GM19468 (cell line): ENCODE measurements at regions not wholly inside any gene's neighbourhood (a gene's known extent, or its start where the extent isn't known, plus 50 kb on each side); places are given as distances from the start of the nearest gene placed in this dataset.

Experiments
- ATAC-seq: cut with Tn5 transposase; IDR thresholded peaks from one replicate; pipeline ENCODE4 v1.9.1; 2021; ENCODE audit warnings: mild to moderate bottlenecking, moderate library complexity, moderate number of reproducible peaks; ENCODE audit not compliant: unreplicated experiment; ENCODE audit errors: extremely low read depth

DNA sequence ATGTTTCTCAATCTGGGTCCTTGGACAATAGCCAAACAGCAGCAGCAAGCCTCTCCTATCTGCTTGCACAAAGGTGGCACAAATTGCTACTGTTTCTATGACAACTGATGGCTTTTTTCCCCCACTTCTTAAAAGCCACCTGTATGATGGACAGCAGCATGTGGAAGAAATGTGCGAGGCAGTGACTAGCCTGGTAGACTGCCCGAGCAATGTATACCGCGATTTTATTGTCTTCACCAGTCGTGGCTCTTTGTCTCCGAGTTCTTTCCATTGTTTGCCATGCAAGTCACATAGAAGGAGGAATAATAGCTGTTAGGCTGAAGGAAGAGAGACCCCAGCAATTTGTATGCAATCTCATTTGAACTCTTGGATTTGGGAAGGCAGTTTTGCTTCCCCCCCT lies 79.4 kb downstream of the S1PR1 start:
- ATAC-seq, result no peak

DNA sequence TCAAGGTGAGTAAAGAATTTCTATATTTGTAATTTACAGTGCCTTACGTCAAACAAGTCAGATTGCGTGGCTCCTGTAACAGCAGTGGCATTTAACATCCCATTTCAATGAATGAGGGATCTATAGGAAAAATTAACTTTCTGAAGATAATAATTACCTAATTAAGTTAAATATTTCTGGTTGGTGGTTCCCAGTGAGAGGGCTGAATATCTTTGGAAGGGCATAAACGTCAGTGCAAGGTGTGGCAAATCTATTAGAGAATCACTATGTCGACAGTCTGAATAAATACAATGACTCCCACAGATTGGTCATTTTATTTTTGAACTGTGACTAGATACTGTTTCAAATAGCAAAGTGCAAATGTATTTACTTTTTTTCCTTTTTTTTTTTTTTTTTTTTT lies 80.0 kb downstream of the S1PR1 start:
- no peak for ATAC-seq

DNA sequence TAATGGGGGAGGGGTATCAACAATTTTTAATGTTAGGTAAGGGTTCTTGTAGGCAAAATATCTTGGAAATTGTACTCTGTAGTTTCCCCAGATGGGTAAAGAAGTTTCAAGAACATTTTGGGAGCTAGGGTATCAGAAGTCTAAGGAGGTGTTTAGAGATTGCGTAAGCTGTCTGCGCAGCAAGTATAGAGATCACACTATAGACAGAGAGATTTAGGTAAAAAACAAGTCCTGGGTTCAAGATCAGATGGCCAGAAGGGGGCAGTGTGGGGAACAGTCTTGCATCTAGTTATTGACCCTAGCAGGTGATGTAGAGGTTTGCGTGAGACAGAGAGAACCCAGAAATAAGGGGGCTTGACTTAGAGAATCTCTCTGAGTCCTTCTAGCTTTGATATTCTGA lies 80.8 kb downstream of the S1PR1 start:
- no peak for ATAC-seq

DNA sequence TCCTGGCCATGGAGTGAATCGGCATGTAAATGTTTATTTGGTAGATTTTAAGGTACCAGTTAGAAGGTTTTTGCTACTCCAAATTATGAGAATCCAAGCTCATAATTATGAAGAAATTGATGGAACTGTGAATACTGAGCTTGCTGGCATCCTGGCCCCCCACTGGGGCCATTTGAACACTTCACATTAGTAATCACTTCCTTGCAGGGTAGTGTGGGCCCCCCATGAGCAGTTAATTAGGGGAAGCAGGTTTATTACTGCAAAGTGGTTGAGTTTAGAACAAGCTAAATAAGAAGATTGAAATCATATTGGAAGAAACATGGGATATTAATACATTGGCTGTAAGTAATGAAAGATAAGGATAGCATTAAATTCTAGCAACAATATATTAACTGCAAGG lies 86.7 kb downstream of the S1PR1 start:
- ATAC-seq, result no peak

DNA sequence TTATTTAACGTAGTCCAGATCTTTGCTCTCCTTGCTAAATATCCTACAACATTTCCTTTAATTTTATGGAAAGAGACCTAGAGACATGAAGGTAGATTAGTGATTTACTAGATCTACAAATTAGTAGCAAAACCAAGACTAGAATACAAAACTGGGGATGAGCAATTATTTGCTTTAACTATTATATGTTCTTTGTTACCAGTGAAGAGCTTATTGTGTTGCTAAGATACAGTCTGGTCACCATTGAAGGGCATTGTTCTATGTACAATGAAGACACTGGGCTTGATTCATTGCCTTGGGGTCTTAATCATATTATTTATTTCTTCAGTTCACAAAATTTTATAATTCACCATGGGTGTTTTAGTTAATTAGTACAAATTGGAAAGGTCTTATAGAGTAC lies 88.3 kb downstream of the S1PR1 start:
- no peak for ATAC-seq

DNA sequence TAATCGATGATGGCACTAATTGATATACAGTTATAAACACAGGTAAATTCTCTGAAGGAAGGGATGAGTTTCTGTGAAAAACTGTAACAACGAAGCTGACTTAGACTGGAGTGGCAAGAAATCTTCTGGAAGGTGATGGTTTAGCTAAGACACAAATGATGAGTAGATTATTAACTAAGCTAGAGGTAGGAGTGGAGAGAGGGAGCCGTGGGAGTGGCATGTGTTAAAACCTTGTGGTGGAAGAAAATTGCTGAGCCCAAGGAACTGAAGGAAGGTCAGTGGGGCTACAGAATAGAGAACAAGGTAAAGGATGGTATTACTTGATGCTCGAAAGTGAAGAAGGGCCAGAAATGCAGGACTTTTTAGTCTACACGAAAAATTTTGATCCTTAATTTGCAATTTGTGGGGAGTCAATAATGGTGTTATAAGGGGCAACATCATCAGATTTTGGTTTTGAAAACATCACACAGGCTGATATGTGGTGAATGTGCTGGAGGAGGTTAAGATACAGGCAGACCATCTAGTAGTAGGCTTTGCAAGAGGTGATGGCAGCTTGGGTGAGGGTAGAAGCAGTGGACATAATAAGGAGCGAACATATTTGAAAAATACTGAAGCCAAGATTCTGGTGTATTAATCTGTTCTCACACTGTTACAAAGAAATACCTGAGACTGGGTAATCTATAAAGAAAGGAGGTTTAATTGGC lies 93.8 kb downstream of the S1PR1 start:
- no peak for ATAC-seq

DNA sequence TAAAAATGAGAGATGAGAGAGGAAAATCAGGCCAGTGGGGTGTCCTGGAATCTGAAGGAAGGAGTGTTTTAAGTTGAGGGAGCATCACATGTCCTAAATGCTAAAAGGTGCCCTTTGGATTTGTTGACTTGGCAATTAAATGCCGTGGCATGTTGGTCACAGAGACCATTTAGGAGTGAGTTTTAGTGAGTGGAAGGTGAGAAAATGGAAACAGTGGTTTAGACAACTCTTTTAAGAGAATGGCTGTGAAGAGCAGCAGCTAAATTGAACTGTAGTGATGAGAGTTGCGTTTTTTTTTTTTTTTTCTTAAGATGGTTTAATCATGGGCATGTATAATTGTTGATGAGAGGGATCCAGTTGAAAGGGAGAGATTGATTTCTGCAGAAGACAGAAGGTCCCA lies 95.0 kb downstream of the S1PR1 start:
- no peak for ATAC-seq

DNA sequence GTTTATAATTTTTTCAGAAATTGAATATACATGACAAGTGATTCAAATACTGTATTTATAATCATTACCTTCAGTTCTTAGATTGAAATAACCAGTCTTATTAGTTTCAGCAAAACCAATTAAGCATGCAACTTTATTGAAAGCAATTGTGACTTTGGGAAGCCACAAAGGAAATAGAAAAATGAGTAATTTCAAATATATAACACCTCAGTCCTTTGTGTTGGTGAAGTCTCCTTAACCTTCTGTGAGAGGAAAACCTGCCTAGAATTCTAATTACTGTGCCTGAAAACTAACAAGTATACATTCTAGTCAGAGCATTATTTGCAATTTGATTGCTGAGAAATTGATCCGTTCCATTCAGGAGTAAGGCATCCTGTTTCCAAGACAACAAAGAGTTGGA lies 95.8 kb downstream of the S1PR1 start:
- ATAC-seq, result no peak

DNA sequence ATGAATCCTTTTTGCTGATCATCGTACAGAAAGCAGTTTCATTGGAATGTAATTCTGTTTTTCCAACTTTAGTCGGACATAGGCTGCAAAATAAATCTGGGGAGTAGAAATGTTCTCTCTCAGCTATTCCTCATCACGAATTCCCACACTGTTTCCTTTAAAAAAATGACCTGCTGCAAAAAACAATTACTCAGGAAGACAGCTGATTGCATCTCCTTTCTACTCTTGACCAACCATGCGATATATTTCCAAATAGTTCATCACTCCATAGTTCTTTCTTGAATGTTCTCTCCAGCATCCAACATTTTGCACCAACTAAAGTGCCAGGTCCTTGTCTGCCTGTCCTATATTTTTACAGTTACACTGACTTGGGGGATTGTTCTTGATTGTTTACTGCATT lies 96.4 kb downstream of the S1PR1 start:
- no peak for ATAC-seq

DNA sequence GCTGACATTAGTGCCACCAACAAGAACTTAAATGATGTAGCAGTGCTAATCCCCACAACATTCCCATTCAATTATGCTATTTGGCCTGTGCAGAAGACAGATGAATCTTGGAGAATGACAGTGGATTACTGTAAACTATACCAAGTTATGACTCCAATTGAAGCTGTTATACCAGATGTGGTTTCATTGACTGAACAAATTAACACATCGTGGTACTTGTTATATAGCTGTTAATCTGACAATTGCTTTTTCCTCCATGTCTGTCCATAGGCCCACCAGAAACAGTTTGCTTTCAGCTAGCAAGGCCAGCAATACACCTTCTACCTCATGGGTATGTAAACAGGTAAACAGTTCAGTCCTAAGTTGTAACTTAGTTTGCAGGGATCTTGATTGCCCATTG lies 101.1 kb downstream of the S1PR1 start:
- no peak for ATAC-seq

DNA sequence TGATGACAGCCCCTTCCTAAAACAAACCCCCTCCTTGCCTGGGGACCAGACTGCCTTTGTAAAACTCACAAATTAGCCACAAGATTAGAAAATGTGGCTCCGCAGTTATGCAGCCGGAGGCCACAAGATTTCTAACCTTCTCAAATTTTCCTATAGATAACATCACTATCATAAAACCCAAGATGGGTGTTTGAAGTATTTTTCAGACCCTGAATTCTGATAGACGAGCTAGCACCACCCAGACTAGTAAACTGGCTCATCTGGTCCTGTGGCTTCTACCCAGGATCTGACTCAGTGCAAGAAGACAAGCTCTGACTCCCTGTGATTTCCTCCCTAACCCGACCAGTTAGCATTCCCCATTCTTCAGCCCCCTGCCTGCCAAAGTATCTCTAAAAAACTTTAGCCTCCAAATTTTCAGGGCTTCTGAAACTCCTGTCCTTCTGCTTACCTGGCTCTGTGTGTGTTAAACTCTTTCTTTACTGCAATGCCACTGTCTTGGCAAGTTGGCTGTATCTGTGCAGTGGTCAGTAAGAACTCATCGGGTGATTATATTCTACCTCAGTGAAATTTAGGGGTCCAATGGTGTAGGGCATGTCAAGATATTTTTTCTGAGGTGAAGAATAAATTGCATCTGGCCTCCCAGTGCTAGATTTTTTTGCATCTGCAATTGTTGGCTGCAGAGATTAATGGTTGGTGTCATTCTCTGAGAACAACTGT lies 102.1 kb downstream of the S1PR1 start:
- no peak for ATAC-seq

DNA sequence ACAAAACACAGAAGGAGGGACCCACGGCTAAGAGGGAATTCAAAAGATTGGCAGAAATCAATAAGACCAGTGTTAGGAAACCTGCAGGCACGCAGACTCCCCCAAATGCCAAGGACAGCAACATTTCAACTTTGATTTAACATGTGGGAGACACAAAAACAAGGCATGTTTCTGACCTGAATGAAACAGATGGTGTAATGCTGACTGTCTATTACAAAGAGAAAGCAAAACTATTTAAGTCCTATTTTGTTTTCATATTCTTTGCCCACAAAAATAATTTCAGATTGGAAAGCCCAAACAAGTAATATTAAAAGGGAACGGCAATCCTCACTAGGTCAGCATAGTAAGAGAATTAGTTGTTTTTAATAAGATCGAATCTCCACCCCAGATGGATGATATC lies 107.9 kb downstream of the S1PR1 start:
- ATAC-seq, result no peak

DNA sequence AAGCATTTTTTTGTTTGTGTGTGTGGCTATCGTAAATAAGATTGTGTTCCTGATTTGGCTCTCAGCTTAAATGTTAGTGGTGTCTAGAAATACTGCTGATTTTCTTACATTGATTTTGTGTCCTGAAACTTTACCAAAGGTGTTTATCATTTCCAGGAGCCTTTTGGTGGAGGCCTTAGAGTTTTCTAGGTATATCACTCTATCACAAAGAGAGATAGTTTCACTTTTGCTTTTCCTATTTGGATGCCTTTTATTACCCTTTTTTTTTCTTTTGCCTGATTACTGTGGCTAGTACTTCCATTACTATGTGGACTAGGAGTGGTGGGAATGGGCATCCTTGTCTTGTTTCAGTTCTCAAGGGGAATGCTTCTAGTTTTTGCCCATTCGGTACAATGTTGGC lies 109.6 kb downstream of the S1PR1 start:
- no peak for ATAC-seq

DNA sequence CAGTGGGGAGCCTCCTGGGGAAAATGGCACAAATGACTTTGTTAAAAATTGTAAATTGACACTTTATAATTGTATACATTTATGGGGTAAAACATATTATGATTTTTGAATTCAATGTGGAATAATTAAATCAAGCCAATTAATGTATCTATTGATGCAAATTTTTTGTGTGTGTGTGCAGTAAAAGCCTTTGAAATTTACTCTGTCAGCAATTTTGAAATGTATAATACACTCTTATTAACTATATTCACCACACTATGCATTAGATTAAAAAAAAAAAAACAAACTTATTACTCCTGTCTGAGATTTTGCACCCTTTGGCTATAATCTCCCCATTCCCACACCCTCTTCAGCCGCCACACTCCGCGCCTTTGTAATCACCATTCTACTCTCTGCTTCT lies 119.2 kb downstream of the S1PR1 start:
- no peak for ATAC-seq

DNA sequence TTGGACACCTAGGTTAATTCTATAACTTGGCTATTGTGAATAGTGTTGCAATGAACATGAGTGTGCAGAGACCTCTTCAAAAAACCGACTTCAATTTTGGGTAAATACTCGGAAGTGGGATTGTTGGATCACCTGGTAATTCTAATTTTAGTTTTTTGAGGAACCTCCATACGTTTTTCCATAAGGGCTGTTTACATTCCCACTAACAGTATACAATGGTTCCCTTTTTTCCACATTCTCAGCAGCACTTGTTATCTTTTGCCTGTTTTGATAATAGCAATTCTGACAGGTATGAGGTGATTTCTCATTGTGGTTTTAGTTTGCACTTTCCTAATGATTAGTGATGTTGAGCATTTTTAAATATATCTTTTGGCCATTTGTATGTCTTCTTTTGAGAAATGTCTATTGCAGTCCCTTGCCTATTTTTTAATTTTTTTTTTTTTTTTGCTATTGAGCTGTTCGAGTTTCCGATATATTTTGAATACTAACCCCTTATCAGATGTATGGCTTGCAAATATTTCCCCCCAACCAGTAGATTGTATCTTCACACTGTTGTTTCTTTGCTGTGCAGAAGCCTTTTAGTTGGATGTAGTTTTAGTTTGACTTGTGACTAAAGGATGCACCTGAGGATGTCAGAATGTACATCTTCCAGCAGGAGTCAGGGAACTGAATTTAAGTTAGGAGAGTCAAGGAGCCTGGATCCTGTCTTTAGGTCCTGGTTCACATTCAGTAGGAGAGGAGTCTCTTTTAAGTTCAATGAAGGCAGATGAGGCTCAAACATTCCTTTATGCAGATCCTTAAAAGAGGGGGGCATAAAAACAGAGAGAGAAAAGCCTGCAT lies 120.0 kb downstream of the S1PR1 start:
- ATAC-seq, result peak; percentile 10

DNA sequence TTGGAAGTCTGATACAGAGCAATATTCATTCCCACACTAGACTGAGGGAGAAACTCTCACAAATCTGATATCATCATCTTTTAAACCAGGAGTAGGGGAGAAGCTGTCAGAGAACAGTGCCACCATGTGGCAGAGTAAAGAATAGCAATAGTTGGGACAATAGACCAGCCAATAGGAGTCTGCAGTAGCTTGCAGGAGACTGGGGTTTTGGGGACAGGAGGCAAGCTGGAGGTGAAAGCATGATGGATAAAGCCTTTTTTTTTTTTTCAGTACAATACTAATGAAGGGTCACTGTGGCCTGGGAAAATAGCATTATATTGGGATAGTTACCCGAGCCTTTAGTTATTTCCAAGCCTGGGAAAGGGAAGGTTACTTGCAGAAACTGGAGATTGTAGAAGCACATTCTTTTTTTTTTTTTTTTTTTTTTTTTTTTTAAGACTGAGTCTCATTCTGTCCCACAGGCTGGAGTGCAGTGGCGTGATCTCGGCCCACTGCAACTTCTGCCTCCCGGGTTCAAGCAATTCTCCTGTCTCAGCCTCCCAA lies 120.7 kb downstream of the S1PR1 start:
- ATAC-seq, result peak; percentile 93

DNA sequence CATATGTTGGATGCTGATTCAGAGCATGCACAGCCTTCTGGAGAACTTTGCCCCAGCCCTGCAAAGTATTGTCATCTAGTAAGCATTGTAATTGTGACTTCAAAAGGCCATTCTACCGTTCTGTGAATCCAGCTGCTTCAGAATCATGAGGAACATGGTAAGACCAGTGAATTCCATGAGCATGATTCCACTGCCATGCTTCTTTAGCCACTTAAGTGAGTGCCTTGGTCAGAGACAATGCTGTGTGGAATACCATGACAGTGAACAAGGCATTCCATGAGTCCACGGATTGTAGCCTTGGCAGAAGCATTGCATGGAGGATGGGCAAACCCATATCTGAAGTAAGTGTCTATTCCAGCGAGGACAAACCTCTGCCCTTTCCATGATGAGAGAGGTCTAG lies 123.7 kb downstream of the S1PR1 start:
- ATAC-seq, result no peak

DNA sequence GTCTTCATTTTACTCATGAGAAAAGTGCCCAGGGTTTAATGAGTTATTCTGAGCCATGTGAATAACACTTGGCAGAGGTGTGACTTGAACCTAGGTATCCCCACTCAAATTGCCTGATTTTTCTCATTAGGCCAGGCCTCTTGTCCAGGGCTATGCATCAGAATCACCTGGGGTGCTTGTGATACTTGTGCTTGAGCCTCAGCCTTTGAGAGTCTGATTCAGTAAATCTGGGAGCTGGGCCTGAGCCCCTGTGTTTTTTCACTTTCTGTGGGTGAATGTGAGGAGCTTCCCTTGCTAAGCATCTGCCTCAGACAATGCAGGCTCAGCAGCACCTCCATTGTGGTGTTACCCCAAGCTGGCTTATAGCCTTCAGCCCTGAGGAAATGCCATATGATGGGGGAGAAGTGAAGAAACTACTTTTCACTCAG lies 127.1 kb downstream of the S1PR1 start:
- ATAC-seq, result no peak

DNA sequence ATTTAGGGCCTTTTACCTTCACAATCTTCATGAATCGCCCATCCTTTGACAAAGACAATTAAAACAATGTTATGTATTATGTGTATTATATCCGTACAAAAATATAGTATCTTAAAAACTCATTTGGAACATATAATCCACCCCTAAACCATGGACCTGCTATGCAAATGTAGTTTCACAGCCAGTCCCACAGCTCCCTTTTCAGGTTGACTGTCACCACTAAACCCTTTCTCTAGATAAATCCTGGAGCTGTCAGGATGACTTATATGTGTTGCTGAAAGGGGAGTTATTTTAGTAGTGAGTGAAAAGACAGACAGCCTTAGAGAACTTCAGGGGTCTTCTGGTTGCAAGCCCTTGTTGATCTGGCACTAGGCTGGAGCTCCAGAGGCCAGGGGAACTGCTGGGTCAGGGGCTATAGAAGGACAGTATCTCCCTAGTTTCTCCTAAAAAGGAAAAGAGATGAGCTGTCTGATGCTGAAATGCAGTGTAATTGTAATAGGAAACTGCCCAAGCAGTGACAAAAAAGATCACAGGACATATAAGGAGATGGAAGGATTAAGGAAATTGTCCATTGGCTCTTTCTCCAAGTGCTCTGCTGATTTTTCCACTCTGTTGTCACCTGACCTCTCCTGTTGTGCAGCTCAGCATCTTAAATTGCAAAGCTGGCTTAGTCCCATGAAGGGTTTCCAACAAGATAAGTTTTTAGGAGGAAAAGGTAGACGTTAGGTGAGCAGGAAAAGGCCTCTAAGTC lies 127.7 kb downstream of the S1PR1 start:
- ATAC-seq, result no peak

DNA sequence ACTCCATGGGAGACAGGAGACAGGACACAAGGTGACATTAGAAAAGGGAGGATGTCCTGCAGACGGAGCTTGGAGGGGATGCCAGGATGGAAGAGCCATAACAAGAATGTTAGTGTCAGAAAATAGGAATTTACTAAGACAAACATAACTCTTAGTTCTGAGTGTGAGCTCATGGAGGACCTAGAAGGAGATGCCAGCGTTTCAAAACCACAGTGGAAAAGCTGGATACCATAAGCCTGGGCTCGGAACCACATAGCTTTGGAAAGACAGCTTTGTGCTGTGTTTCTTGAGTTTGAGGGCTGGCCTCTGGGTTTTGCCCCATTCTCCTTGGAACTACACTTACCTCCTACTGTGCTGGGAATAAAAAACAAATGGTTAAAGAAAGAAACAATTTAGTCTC lies 128.4 kb downstream of the S1PR1 start:
- ATAC-seq, result no peak
